ENCODE measurements at regions not wholly inside any gene's neighbourhood (a gene's known extent, or its start where the extent isn't known, plus 50 kb on each side); places are given as distances from the start of the nearest gene placed in this dataset.
"Not testable (repeated sequence)": the region's sequence is repeated elsewhere in the genome, so short reads cannot be mapped to it uniquely, and the experiment has no call there.

DNA sequence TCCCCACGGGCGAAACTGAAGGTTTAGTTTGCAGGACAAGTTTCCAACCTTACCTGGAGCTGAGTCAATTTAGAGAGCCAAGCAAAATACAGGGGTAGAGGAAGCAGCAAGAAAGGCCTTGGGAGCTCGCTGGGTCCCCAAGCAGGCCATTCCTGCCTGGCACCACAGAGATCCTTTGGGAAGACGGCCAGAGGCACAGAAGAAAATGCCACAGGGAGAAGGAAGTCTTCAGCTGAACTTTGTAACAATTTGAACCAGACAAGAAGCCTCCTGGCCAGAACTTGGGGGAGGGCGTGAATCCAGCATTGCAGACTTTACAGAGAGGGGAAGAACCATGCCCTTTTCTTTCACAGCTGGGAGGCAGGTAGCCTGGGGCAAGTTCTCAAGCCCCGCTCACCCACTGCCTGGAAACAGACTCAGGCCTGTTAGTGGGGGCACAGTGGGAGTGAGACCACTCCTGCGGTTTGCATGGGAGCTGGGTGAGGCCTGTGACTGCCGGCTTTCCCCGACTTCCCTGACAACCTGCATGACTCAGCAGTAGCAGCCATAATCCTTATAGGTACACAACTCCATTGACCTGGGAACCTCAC lies 259.4 kb downstream of the SETD4 start:
- DNase-seq (ENCODE audit: low read depth), result not testable (repeated sequence)

DNA sequence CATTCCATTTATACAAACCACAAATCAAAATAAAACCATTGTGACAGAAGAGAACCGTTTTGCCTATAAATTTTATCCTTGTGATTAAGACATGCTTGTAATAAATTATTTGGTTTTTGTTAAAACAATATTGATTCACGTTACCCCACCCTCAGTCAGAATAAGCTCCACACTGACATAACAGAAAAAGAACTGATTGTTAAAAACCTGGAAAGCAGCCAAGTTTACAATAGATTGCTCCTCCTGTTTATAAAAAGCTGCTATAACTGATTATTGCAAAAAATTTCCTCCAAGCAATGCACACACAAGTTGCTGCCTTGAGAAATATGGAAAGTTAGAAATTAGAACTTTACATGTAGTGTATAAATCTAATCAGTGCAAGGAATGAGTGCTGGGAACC lies 263.5 kb downstream of the SETD4 start:
- DNase-seq (ENCODE audit: low read depth), result no peak

DNA sequence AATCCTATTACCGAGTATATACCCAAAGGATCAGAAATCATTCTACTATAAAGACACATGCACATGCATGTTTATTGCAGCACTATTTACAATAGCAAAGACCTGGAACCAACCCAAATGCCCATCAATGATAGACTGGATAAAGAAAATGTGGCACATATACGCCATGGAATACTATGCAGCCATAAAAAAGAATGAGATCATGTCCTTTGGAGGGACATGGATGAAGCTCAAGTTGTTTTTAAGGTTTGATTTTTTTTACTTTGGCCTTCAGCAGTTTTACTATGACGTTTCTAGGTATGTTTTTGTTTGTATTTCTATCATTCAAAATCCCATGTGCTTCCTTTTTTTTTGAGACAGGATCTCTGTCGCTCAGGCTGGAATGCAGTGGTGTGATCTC lies 265.8 kb downstream of the SETD4 start:
- not testable (repeated sequence) for DNase-seq (ENCODE audit: low read depth)

- DNase-seq (ENCODE audit: low read depth), result peak; percentile 41
These were observed 267.6 kb downstream of the SETD4 start for GRCh38 chr21:35792569-35793305.

GRCh38 chr21:35791541-35792325 lies 268.6 kb downstream of the SETD4 start:
- DNase-seq (ENCODE audit: low read depth), result no peak

- DNase-seq (ENCODE audit: low read depth), result no peak
These were observed 276.6 kb downstream of the SETD4 start for GRCh38 chr21:35783721-35784120.

- no peak for DNase-seq (ENCODE audit: low read depth)
These were observed 277.7 kb downstream of the SETD4 start for GRCh38 chr21:35782667-35783066.

DNA sequence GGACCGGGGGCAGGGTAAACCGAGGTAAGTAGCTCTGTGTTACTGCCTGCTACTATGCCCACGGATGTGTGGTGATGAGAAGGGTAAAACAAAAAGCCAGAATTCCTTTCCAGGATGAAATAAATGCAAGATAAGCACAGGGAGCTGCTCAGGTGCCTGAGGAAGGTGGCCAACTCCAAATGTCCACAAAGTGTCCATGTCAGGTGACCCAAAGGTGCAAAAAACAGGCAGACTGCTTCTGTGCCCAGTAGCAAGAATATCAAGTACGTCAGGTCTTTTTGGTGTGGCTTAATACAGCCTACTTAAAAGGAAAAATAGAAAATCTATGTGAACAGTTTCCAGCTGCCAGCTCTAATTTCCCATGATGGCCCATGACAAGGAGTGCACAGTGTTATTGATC lies 279.3 kb downstream of the SETD4 start:
- no peak for DNase-seq (ENCODE audit: low read depth)

DNA sequence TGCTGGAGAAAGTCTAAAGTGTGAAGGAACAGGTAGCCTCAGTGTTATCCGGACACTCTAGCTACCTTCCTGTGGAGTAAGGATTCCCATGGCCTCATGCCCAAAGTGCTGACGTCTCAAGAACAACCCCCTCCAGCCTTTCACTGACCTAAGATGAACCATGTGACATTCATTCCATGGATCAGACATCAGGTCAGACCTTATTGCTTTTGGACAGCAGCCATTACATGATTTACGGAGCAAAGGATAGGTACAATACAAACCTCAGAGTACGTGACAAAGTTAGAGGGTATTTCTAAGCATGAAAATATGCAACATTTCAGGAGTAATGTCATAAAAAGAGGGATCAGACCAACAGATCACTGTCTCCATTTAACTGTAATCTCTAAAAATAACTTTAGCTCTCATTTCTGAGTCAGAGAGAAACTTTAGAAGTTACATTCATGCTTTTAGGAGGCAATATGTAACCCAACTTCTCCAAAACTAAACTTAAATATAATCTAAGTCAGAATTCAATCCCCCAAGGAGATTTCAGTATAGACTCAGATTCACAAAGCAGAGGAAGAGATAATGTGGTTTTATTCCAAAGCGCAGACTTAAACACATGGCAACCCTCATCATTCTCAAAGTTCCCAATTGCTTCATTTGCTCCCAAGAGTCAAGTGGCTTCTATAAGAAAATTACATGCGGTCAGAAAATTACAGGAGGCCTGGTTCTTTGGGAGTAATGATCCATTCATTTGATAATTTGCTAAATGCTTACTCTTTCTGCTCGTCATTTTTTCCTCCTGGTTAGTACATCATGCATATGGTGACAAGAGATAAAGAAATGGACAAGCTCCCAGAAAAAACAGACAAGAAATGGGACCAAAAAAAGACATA lies 280.4 kb downstream of the SETD4 start:
- DNase-seq (ENCODE audit: low read depth), result peak; percentile 73

- DNase-seq (ENCODE audit: low read depth), result no peak
These were observed 281.2 kb downstream of the SETD4 start for GRCh38 chr21:35779167-35779566.

DNA sequence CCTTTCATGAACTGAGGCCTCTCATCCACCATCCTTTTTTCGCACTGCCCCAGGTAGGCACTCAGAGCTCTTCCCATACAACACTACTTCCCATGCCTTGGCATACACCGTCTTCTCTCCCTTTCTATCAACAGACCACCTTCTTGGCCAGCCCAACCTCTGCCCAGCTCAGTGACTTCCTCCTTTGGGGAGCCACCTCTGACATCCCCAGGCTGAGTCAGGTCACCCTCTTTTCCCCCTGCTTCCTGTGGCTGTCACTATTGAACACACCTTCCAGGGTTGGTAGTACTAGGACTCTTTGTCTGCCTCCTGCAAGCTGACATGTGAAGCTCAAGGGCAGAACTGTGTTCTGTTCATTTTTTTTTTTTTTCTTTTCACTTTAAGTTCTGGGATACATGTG lies 283.2 kb downstream of the SETD4 start:
- no peak for DNase-seq (ENCODE audit: low read depth)

DNA sequence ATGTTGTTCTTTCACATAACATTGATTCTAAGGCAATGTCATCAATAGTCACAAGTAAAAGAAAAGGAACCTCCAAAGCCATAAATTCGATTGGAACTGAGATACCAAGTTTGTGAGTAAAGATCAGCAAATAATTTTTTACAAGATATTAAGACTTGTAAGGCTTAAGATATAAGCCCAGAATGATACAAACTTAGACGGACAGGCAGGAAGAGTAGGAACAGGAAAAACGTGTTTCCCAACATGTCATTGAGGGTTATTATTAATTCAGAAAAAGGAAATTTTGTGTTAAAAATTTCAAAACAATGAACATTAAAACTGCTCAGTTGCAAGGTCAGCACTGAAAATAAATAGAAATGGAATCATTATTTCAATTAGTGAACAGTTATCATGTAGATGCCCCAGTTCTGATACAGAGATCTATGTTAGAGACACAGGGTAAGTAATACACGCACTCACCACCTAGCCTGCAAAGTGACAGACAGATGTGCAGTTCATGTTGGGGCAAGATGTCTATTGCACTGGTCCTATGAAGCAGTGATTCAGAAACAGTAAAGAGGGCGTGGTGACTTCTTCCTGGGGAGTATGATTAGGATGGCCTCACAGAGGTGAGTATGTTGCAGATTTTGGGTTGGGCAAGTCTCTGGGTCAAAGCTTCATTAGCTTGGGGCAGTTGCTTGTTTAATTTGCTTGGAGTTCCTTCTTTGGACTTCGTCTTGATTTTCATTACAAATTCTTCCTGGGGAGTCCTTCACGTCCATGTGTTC lies 284.4 kb downstream of the SETD4 start:
- no peak for DNase-seq (ENCODE audit: low read depth)

DNA sequence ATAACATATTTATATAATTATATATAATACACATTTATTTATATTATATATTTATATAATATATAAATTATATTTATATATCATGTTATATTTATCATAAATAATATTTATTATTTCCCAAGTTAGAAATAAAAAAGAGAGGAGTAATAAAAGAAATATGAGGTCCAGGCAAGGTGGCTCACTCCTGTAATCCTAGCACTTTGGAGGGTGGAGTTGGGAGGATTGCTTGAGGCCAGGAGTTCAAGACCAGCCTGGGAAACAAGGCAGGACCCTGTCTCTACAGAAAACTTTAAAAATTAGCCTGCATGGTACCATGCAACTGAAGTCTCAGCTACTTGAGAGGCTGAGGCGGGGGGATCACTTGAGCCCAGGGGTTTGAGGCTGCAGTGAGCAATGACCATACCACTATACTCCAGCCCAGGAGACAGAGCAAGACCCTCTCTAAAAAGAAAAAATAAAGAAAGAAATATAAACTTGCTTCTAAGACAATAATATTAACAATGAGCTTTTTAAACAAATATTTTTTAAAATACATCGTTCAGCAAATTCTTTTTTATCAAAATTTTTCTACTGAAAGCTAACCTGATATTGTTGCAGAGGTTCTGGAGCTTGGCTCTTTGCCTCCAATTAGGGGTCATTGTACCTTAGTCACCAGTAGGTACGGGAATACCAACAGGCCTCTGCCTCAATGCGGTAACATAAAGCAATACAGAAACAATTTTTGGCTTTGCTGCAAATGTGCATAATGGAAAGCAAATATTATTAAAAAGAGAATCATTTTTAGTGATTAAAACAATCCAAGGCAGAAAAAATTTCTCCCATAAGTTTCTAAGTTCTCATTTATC lies 290.0 kb downstream of the SETD4 start:
- no peak for DNase-seq (ENCODE audit: low read depth)

DNA sequence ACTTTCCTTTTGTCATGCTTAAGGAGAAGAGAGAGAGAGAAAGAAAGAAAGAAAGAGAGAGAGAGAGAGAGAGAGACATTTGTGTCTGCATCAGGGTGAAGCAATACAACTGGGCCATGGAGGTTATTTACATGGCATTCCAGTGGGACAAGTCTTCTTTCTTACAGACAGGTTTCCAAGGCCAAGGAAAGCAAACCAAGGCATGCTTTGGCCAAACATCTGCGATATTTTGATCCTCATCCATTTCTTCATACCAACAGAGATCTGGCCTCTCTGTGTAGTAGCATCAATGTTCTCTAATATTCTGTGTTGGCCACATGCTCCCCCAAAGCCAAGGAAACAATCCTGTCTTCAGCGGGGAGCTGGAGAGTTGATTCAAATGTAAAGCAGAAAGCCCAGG lies 292.1 kb downstream of the SETD4 start:
- DNase-seq (ENCODE audit: low read depth), result no peak

DNA sequence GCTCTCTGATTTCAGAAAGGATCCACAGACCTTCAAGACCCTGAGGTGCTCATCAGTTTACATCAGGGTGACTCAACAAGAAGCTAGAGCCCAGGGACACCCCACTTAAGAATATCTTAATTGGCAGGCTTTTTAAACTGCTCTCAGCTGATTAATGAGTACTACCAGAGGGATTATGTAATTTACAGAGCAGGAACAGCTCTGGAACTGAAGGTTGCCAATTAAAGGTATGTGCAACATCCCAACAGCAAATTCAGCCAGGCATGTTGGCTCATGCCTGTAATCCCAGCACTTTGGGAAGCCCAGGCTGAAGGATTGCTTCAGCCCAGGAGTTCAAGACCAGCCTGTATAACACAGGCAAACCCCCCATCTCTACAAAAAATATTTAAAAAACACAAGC lies 295.7 kb downstream of the SETD4 start:
- no peak for DNase-seq (ENCODE audit: low read depth)

GRCh38 chr21:35764077-35764476 lies 296.2 kb downstream of the SETD4 start:
- no peak for DNase-seq (ENCODE audit: low read depth)

- DNase-seq (ENCODE audit: low read depth), result no peak
These were observed 305.7 kb downstream of the SETD4 start for GRCh38 chr21:35754583-35754982.

- no peak for DNase-seq (ENCODE audit: low read depth)
These were observed 307.0 kb downstream of the SETD4 start for GRCh38 chr21:35753308-35753707.

- no peak for DNase-seq (ENCODE audit: low read depth)
These were observed 309.2 kb downstream of the SETD4 start for GRCh38 chr21:35751171-35751570.

GRCh38 chr21:35749904-35750303 lies 310.4 kb downstream of the SETD4 start:
- no peak for DNase-seq (ENCODE audit: low read depth)
